GM21717 (cell line): ENCODE measurements at regions not wholly inside any gene's neighbourhood (a gene's known extent, or its start where the extent isn't known, plus 50 kb on each side); places are given as distances from the start of the nearest gene placed in this dataset.

Source experiments
- ATAC-seq: cut with Tn5 transposase; IDR thresholded peaks from one replicate; pipeline ENCODE4 v1.9.1; 2021; ENCODE audit warnings: mild to moderate bottlenecking, moderate library complexity; ENCODE audit not compliant: unreplicated experiment

DNA sequence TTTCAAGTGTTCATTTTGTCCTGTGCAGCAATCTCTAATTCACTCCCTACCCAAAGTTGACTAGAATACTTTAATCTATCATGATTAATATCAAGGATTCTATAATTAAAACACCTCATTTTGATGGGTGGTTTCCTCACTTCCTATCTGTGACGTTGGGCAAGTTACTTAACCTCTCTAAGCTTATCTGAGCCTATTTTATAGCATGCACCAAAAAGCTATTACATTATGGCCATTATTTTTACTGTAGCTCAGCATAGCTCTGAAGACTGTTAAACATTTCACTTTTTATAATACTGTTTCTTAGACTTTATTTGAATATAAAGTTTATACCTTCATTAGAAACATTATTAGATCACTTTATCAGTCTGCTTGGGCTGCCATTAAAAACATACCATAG lies 579.6 kb upstream of the NXPH2 start:
- no peak for ATAC-seq

DNA sequence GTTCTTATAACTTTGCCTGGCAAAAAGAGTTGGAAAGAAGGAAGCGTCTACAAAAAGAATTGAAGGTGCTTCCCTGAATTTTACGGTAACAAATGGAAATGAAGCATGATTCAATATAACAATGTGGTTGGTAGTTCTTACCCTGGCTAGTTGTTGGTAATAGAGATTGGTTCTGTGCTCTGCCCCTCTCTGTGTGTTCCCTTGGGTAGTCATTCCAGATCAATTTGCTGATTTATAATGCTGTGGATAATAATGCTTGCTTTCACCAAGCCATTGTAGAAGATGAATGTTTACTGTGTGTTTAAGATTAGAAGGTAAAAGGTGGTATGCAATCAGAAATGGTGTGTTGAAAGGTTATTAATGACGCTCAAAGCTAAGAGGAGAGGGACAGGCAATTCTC lies 577.8 kb upstream of the NXPH2 start:
- no peak for ATAC-seq

DNA sequence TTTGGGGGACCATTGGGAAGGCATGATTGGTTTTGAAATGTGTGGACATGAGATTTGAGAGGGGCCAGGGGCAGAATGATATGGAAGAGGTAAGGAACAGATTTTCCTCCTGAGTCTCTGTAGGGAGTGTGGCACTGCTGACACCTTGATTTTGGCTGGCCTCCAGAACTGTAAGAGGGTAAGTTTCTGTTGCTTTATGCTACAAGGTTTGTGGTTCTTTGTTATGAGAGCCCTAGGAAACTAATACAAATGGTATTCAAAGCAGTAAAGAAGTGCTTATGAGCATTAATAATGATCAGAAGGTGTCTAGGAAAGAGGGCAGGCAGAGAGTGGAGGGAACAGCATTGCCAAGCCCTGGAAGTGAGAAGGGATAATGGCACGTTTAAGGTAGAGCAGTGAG lies 574.3 kb upstream of the NXPH2 start:
- ATAC-seq = no peak

DNA sequence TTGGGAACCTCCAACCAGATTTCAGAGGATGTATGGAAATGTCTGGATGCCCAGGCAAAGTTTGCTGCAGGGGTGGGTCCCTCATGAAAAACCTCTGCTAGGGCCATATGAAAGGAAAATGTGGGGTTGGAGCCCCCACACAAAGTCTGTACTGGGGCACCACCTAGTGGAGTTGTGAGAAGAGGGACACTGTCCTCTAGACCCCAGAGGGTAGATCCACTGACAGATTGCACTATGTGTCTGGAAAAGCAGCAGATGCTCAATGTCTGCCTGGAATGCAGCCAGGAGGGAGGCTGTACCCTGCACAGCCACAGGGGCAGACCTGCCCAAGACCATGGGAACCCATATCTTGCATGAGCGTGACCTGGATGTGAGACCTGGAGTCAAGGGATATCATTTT lies 573.7 kb upstream of the NXPH2 start:
- no peak for ATAC-seq

DNA sequence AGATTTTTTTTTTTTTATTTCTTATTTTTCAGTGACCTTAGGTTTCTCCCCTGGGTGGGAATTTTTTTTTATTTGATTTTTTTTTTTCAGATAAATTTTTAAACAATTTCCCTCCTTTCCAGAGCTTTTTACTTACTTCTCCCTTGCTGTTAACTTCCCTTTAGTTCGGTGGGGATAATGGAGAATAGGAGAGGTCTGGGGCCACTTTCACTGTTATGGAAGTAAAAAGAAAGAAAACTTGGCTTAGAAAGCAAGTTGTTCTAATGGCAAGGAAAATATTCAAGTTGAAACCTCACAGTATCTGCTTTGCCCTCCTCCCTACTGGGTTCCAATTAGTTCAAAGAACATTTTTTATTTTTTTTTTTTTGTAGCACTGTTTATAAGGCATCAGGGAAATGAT lies 537.1 kb upstream of the NXPH2 start:
- no peak for ATAC-seq

DNA sequence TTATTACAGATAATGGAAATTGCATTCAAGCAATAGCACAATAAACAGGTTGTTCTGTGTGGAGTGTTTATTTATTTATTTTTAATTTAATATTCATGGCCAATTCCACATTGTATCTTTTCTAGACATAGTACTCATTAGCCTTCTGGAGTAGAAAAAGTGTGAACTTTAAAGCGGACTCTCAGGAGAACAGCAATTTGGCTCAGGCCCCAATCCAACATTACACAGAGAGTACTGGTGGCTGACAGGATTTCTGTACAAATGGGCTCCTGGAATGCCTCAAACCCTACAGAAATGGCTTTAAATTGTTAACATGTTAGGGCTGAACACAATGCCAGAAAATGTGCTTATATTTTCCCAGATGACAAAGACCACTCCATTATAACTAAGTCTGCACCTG lies 533.9 kb upstream of the NXPH2 start:
- no peak for ATAC-seq

DNA sequence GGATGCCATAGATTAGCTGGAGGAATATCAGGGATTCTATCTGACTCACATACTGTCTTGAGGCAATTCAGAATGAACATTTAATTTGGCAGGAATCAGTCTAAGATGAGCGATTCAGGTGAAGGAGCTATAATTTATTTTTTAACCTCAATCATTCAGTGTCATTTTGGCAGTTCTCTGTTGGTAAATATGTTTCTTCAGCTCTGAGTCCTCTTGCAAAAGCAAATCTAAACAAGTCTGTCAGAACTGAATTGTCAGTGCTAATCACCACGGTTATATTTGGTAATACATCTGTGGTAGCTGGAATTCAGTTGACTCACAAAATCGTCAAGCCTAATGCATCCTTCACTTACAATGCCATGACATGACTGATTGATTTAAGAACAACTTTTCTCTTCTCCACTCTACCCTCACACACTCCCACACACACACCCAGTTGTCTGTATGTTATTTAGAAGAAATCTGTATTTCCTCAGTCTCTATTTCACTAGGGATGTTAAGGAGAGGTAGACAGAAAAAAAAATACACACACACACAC lies 516.6 kb upstream of the NXPH2 start:
- ATAC-seq = no peak

DNA sequence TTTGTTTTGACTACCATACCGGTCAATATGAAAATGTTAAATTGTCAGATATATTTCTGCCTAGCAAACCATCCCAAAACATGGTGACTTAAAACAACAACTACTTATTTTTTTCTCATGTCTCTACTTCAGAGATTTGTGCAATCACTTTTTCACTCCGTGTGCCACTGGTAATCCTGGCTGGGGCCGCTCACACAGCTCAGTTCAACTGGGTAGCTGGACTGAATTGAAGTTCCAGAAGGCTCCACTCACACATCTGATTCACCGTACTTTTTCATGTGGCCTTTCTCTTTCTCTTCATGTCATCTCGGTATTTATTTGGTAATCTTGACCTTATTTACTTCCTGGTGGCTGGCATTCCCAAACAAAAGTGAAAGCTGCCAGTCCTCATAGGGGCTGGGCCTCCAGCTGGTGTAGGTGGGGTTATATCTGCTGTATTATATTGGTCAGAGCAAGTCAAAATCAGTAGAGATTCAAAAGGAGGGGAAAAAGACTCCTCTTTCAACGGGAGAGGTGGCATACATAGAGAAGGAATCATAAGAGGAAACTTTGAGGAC lies 513.9 kb upstream of the NXPH2 start:
- ATAC-seq = peak; percentile 70

DNA sequence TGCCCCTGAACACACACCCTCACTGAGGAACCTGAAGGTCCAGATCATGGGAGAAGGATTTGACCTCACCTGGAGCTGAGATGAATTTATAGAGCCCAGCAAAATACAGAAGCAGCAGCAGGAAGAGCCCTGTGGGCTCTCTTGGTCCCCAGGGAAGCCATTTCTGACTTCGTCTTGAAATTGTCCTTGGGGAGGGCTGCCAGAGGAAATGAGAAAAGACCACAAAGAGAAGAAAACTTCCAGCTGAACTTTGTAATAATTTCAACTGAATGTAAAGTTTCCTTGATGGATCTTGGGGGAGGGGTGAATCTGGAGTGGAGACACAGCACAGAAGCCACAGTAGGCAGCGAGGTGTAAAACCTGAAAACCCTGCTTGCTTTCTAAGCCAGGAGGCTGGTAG lies 500.9 kb upstream of the NXPH2 start:
- no peak for ATAC-seq

DNA sequence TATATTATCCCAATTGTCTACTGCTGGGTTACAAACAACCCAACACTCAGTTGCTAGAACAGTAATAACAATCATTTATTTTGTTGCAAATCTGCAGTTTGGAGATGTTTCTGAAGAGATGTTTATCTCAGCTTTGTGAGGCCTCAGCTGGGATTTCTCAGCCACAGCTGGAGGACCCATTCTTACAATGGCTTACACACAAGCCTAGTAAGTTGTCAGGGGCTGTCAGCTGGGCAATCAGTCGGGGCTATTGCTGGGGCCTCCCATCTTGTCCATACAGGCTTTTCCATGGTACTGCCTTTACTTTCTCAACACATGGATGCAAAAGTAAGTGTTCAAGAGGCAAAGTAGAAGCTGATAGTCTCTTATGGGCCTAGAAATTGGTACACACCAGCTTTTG lies 491.7 kb upstream of the NXPH2 start:
- ATAC-seq = no peak

DNA sequence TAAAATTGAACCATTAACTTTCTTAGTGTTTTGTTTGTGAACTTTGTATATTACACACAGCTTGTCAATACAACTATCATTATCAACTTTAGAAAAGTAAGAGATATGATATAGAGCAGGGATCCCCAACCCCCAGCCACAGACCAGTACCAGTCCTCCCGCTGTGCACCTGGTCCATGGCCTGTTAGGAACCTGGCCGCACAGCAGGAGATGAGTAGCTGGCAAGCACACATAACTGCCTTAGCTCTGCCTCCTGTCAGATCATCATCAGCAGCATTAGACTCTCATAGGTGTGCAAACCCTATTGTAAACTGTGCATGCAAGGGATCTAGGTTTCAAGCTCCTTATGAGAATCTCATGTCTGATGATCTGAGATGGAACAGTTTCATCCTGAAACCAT lies 491.0 kb upstream of the NXPH2 start:
- no peak for ATAC-seq

DNA sequence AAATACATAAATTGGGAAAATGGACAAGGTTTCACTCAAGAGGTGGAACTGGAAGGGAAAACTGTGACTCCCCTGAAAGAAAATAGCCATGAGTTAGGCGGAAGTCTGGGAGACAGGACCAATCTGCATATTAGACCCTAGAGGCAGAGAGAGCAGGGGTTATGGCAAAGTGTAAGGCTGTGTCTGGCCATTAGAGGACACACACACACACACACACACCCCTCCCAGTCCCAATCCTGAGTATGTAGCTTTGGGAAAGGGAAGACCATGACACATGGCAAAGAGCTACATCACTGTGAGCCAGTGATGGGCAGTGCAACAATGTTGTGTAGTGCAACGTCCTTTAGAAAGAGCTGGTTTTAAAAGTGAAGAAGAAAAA lies 479.9 kb upstream of the NXPH2 start:
- ATAC-seq = no peak

DNA sequence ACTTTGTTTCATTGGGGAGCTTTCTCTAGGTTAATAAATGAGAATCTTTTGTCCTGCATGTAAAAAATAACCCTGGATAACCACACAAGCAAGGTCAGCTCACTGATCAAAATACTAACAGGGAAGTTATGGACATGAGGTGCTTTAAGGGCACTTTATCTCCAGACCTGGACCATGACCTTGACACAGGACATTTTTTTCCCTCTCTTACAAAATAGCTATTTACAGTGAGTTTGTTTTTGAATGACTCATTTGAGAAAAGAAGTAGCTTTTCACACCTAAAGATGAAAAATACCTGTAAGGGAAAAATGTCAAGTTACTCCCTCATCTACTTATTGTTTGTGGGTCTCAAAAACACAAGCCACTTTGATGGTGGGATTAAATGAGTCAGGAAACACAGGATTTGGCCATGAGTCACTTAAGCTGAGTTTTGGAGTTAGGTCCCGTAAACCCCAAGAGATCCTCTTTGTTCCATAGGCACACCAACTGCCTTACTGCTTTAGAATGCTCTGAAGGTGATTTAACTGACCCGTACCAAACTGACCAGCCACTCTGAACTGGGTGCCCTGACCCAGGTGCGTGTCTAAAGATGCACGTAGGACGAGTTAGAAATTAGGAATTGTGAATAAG lies 479.3 kb upstream of the NXPH2 start:
- no peak for ATAC-seq

DNA sequence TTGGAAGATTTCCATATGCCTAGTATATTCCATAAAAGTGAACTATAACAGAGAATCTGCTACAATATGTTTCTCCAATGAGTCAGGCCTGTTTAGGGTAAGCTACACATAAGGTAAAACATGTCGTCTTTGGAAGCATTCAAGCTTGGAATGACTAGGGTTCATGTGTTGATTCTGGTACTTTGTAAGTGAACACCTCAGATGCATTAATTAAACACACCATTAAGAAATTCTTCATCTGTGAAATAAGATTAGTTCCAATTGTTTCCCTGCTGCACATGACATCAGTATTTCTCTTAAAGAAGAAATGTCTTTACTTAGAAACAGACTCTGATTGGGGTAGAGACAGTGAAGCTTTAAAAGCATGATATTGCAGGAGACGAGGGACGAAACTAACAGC lies 461.1 kb upstream of the NXPH2 start:
- no peak for ATAC-seq

DNA sequence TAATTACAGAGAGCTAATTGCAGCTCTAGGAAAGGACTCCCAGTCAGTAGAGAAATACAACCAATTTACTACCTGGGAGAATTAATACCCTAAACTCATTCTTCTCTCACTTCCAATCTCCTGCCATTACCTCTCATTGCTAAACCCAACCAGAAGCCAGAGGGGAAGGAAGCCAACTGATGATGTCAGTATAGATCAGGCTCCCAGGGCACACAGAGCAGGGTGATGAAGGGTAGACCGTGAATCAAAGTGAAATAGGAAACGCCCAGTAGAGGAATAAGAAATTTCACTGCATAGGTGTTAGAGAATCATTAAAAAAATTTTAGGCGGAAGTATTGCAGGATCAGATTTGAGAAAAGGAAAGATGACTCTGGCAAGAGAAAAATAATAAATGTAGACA lies 456.8 kb upstream of the NXPH2 start:
- ATAC-seq = no peak

DNA sequence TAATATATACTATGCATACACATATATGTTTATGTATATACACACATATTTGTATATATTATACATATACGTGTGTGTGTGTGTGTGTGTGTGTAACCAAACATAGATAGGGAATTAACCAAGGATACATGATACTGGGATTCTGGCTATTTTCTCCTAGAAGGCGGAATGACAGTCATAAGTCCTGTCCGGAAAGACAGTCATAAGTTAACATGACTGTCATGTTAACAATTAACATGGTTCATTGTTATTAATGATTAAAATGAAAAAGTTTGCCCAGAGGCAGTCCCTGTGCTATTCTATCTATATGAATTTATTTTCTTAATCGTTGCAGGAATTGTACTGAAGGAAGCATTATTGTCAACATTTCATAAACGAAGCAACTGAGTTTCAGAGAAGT lies 450.7 kb upstream of the NXPH2 start:
- ATAC-seq = no peak

DNA sequence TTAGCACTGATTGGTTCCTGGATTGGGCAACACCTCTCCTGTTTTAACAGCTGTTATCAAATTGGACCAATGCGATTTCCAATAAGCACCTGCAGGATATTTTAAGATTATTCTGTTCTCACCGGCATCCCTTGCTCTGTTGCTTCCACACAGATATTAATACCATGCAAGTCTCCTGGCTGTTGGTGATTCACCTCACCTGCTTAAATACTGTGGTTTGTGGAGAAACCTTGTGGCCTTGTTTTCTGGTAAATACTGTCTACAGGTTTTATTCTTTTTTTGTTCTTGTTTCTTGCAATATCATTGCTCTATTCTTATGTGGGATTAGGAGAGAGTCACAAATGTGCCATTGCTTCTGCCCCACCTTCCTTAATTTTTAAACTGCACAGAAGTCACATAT lies 448.1 kb upstream of the NXPH2 start:
- ATAC-seq = no peak

DNA sequence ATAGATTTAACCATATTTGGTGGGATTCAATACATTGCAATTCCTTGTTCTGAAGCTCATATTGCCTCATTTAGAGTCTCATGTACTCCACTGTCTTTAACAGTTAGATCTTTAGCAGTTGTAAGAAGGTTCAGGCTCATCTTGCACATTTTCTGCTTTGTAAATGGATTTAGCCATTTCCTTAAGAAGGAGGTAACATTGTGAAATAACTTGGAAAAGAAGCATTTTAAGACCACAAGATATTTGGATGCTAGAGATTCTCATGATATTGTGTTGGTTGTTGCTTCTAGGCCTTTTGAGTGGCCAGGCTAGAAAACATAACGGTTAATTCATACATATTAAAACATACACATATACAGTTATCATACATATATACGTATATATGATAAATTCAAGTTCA lies 445.8 kb upstream of the NXPH2 start:
- ATAC-seq = no peak

DNA sequence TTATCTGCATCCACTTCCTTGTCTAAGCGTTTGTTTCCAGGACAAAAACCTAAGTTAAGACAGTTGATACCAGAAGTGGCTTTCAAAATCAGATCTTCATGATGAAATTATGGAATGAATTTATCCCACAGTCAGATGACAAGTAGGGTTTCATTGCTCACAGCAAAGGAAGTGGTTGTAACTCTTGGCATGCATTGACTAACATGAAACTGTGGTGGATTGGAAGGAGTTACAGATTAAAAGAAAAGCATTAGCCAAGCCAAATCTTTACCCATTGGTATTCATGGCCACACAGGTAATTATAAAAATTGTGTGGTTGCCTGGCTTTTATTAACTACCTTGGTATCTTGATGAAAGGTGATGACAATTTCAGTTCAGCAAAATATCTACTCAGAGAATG lies 438.0 kb upstream of the NXPH2 start:
- ATAC-seq = no peak

DNA sequence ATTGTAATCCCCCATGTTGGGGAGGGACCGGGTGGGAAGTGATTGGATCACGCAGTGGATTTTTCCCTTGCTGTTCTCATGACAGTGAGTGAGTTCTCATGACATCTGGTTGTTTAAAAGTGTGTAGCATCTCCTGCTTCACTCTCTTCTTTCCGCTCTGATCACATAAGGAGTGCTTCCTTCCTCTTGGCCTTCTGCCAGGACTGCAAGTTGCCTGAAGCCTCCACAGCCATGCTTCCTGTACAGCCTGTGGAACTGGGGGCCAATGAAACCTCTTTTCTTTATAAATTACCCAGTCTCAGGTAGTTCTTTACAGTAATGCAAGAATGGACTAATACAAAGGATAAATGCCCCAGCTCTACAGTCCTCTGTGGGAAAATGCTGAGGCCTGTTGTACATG lies 437.5 kb upstream of the NXPH2 start:
- ATAC-seq = no peak

DNA sequence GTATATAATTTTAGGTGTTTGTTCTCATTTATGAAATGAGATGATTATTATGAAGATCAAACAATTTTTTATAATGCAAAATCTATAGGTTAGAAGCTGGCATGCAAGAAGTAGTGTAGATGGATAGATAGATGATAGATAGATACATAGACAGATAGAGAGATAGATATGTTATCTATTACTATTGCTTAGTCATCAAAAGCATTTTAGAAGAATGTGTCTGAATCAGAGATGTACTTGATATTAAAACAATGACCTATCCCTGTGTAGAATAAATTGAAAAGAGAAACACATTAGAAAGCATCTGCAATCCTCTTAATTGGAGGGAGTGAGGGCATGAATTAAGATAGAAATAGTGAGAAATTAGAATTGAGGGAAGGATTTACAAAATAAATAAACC lies 436.2 kb upstream of the NXPH2 start:
- ATAC-seq = no peak

DNA sequence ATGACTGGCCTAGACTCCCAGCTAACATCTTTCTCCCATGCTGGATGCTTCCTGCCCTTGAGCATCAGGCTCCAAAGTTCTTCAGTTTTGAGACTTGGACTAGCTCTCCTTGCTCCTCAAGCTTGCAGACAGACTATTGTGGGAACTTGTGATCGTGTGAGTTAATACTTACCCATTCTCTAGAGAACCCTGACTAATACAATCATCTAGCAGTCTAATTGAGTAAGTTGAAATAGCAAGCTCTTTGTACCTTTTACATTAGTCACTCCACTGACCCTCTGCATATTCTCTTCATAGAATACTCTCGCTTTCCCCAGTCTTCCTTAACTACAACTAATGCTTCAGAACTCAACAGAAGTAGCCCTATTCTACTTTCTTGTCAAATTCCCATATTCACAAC lies 434.6 kb upstream of the NXPH2 start:
- no peak for ATAC-seq

DNA sequence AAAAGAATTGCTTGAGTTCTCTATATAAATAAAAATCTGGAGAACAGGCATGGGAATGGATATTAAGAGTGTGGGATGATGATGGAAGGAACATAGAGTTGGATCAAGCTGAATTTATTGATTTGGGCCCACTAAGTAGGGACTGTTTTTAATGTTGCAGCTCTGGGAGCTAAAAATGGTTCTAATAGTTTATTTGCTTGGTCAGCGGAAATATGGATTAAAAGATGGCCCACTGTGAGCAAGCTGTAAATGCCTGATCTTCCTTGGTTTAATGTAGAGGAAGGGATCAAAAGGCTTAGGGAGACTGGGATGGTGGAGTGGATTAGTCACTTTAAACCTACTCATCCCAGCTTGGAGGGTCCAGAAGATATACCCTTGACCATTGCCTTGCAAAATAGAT lies 429.4 kb upstream of the NXPH2 start:
- ATAC-seq = no peak
